ENCODE measurements at regions not wholly inside any gene's neighbourhood (a gene's known extent, or its start where the extent isn't known, plus 50 kb on each side); places are given as distances from the start of the nearest gene placed in this dataset.

DNA sequence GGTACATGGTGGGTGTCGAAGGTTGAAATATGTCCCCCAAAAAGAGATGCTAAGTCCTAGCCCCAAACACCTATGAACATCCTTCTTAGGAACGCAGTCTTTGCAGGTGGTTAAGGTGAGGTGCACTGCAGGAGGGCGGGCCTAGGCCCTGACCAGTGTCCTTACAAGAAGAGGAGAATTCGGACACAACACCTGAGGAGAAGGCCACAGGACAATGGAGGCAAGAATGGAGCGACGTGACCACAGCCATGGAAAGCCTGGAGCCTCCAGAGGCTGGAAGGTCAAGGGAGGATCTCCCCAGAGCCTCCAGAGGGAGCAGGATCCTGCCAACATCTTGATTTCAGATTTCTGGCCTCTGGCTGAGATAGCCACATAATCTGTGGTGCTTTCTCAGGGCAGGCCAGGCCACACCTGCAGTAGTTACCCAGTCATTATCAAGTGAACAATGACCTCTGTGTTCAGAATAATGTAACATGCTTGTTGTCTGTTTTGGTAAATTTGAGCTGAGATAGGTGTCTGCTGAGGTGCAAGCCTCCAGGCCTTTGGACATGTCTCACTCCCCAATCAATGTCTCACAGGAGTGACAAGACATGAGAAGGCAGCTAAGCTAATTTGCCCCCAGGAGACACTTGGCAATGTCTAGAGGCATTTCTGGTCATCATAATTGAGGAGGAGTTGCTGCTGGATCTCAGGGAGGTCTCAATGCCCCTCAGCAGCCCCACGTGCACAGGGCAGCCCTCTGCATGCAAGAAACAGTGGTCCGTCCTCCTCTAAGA, 498.9 kb downstream of the BRD1 start:
- TF ChIP-seq POLR2A (IDR thresholded peaks at IDR 0.05) (no peak), CTCF (IDR thresholded peaks at IDR 0.05) (no peak)

Data from adrenal gland (tissue), 5 donors.